HEK293T (cell line): ENCODE measurements at regions not wholly inside any gene's neighbourhood (a gene's known extent, or its start where the extent isn't known, plus 50 kb on each side); places are given as distances from the start of the nearest gene placed in this dataset.

Source experiments
- CTCF ChIA-PET: fragments of 350-600 bp; formaldehyde crosslinking; extraction: SDS; loops from one replicate; lab custom pipeline; 2021; ENCODE audit warnings: antibody characterized with exemption, inconsistent platforms; lab: Yijun Ruan, JAX
- POLR2A ChIA-PET: fragments of 350-600 bp; formaldehyde crosslinking; extraction: SDS; loops from one replicate; lab custom pipeline; 2020; ENCODE audit warnings: antibody characterized with exemption, inconsistent platforms; lab: Yijun Ruan, JAX
- DNase-seq: peaks from one replicate; pipeline ENCODE4 v3.0.0; 2012; ENCODE audit warnings: mixed read lengths; ENCODE audit errors: extremely low spot score
- ARNT ChIP-seq: fragments of 450-650 bp; IDR thresholded peaks from 2 replicates; pipeline ENCODE4 v1.6.1; 2017; ENCODE audit warnings: mild to moderate bottlenecking
- BHLHE40 ChIP-seq: fragments of 450-650 bp; IDR thresholded peaks from 2 replicates; pipeline ENCODE4 v1.6.1; 2016; ENCODE audit warnings: mild to moderate bottlenecking, moderate library complexity, borderline replicate concordance
- CTBP1 ChIP-seq: fragments of 450-650 bp; IDR thresholded peaks from 2 replicates; pipeline ENCODE4 v1.6.1; 2016; ENCODE audit warnings: borderline replicate concordance
- ELF4 ChIP-seq: fragments of 450-650 bp; IDR thresholded peaks from 2 replicates; pipeline ENCODE4 v1.6.1; 2017; ENCODE audit warnings: antibody characterized with exemption
- FOXA1 ChIP-seq: fragments of 450-650 bp; IDR thresholded peaks from 2 replicates; pipeline ENCODE4 v1.6.1; 2016; ENCODE audit warnings: mild to moderate bottlenecking
- FOXK2 ChIP-seq: fragments of 450-650 bp; IDR thresholded peaks from 2 replicates; pipeline ENCODE4 v1.6.1; 2016; ENCODE audit warnings: mild to moderate bottlenecking
- FOXM1 ChIP-seq: fragments of 450-650 bp; IDR thresholded peaks from 2 replicates; pipeline ENCODE4 v1.6.1; 2017; ENCODE audit warnings: mild to moderate bottlenecking, borderline replicate concordance
- HDGF ChIP-seq: fragments of 450-650 bp; IDR thresholded peaks from 2 replicates; pipeline ENCODE4 v1.6.1; 2017; ENCODE audit warnings: antibody characterized with exemption, borderline replicate concordance
- L3MBTL2 ChIP-seq: fragments of 450-650 bp; conservative IDR thresholded peaks from 2 replicates; pipeline ENCODE4 v1.6.1; 2016; ENCODE audit warnings: mild to moderate bottlenecking
- LEF1 ChIP-seq: fragments of 450-650 bp; IDR thresholded peaks from 2 replicates; pipeline ENCODE4 v1.6.1; 2017; ENCODE audit warnings: mild to moderate bottlenecking, borderline replicate concordance
- NFRKB ChIP-seq: fragments of 450-650 bp; IDR thresholded peaks from 2 replicates; pipeline ENCODE4 v1.6.1; 2016; ENCODE audit warnings: mild to moderate bottlenecking, moderate library complexity
- PKNOX1 ChIP-seq: fragments of 450-650 bp; IDR thresholded peaks from 2 replicates; pipeline ENCODE4 v1.6.1; 2016
- SP1 ChIP-seq: fragments of 450-650 bp; IDR thresholded peaks from 2 replicates; pipeline ENCODE4 v1.6.1; 2017
- SUZ12 ChIP-seq: fragments of 450-650 bp; IDR thresholded peaks from 2 replicates; pipeline ENCODE4 v1.6.1; 2016; ENCODE audit warnings: mild to moderate bottlenecking
- TARDBP ChIP-seq: fragments of 450-650 bp; IDR thresholded peaks from 2 replicates; pipeline ENCODE4 v1.6.1; 2016
- ZNF384 ChIP-seq: fragments of 450-650 bp; IDR thresholded peaks from 2 replicates; pipeline ENCODE4 v1.6.1; 2016

GRCh38 chr7:40921589-40922315 is 781.1 kb downstream of the INHBA start:
- TF ChIP-seq LEF1 (no peak), TARDBP (no peak), SUZ12 (no peak), SP1 (no peak), ELF4 (no peak), FOXM1 (no peak), ARNT (no peak), FOXA1 (no peak), CTBP1 (no peak), NFRKB (no peak), HDGF (no peak), ZNF384 (no peak)
- ChIA-PET POLR2A (interaction anchor here (1.3 kb wide), 1 partner anchor 8 kb away, joined by 3 read pairs; no protein-coding TSS in a partner anchor), CTCF (no interaction called here)
- no peak for DNase-seq

- ChIA-PET CTCF (no interaction called here), POLR2A (no interaction called here)
- DNase-seq: no peak
- TF ChIP-seq CTBP1 (no peak), FOXM1 (no peak), PKNOX1 (no peak), L3MBTL2 (no peak), SP1 (no peak), HDGF (no peak), ARNT (no peak), SUZ12 (no peak), LEF1 (no peak), ZNF384 (no peak), NFRKB (no peak), BHLHE40 (no peak)
Measured at GRCh38 chr7:40918701-40919271, 784.0 kb downstream of the SUGCT start.

- ChIA-PET POLR2A (no interaction called here), CTCF (interaction anchor here (0.8 kb wide), 1 partner anchor 10 kb away, joined by 6 read pairs; no protein-coding TSS in a partner anchor)
Measured at GRCh38 chr7:40916813-40917212, 782.0 kb downstream of the SUGCT start.

GRCh38 chr7:40915071-40915470 is 780.3 kb downstream of the SUGCT start:
- CTCF ChIA-PET: no interaction called here
- DNase-seq: no peak

More at GRCh38 chr7:40916813-40917212, 782.0 kb downstream of the SUGCT start:
- no peak for DNase-seq
- TF ChIP-seq FOXK2 (no peak), PKNOX1 (no peak), ZNF384 (no peak)

More at GRCh38 chr7:40915071-40915470, 780.3 kb downstream of the SUGCT start:
- POLR2A ChIA-PET: no interaction called here
- TF ChIP-seq BHLHE40 (no peak), ZNF384 (no peak), CTBP1 (no peak), L3MBTL2 (no peak), HDGF (no peak), PKNOX1 (no peak), ARNT (no peak), TARDBP (no peak), SP1 (no peak), FOXA1 (no peak), SUZ12 (no peak), FOXM1 (no peak), NFRKB (no peak), LEF1 (no peak), ELF4 (no peak), FOXK2 (no peak)
